CD14-positive monocyte (primary cell): ENCODE measurements at regions not wholly inside any gene's neighbourhood (a gene's known extent, or its start where the extent isn't known, plus 50 kb on each side); places are given as distances from the start of the nearest gene placed in this dataset.

Experiments used
- DNase-seq, 3 donors: peaks; one replicate each; pipeline ENCODE4 v3.0.0-alpha.2; 2011 to 2022
- H2AFZ ChIP-seq: 2 replicates; pipeline ENCODE4 v1.6.0; 2012; ENCODE audit warnings: mild to moderate bottlenecking, low read depth, low read length, inconsistent platforms; ENCODE audit not compliant: insufficient read depth, poor library complexity, severe bottlenecking
- H3K27ac ChIP-seq, 2 donors: 1 replicate in 1 of 2; 2 replicates in 1 of 2; pipeline ENCODE4 v1.5.1; 2012 to 2013; ENCODE audit warnings: low read length in 2 of 2, control low read depth in 1 of 2, inconsistent platforms in 1 of 2, low read depth in 1 of 2, mild to moderate bottlenecking in 1 of 2
- H3K27me3 ChIP-seq, 2 donors: one replicate each; pipeline versions ENCODE4 v1.6.0 to v1.6.1; 2011 to 2013; ENCODE audit warnings: low read length in 2 of 2; ENCODE audit not compliant: control insufficient read depth in 2 of 2, insufficient read depth in 2 of 2
- H3K36me3 ChIP-seq, 2 donors: replicated peaks in 1 of 2; 1 replicate in 1 of 2; 2 replicates in 1 of 2; pipeline versions ENCODE4 v1.5.1 to v1.6.1; 2012 to 2013; ENCODE audit warnings: low read length in 2 of 2, control low read depth in 1 of 2, inconsistent platforms in 1 of 2, mild to moderate bottlenecking in 1 of 2; ENCODE audit not compliant: insufficient read depth in 2 of 2, control insufficient read depth in 1 of 2
- H3K4me1 ChIP-seq, 2 donors: 1 replicate in 1 of 2; 2 replicates in 1 of 2; pipeline versions ENCODE4 v1.5.1 to v1.6.1; 2012 to 2013; ENCODE audit warnings: low read length in 2 of 2, control low read depth in 1 of 2, inconsistent platforms in 1 of 2, mild to moderate bottlenecking in 1 of 2, moderate library complexity in 1 of 2; ENCODE audit not compliant: insufficient read depth in 2 of 2, control insufficient read depth in 1 of 2
- H3K4me2 ChIP-seq: replicated peaks from 2 replicates; pipeline ENCODE3; 2012; ENCODE audit warnings: low read length, moderate library complexity, mild to moderate bottlenecking; ENCODE audit not compliant: poor library complexity, severe bottlenecking; ENCODE audit errors: extremely low read depth
- H3K4me3 ChIP-seq, 3 experiments: fragments of 200-600 bp in 1 of 3; sonication (generic) in 1 of 3; replicated peaks in 1 of 3; 1 replicate in 2 of 3; 2 replicates in 1 of 3; pipeline ENCODE4 v1.5.1; 2011 to 2013; ENCODE audit warnings: low read length in 3 of 3, mild to moderate bottlenecking in 3 of 3, control low read depth in 2 of 3, low read depth in 2 of 3, inconsistent platforms in 1 of 3, moderate library complexity in 1 of 3
- H3K79me2 ChIP-seq: 2 replicates; pipeline ENCODE4 v1.6.0; 2012; ENCODE audit warnings: mild to moderate bottlenecking, control low read depth, inconsistent platforms, low read length, moderate library complexity; ENCODE audit not compliant: insufficient read depth
- H3K9ac ChIP-seq: 2 replicates; pipeline ENCODE4 v1.6.0; 2017; ENCODE audit warnings: low read length, mild to moderate bottlenecking; ENCODE audit not compliant: insufficient read depth, poor library complexity, severe bottlenecking
- H3K9me3 ChIP-seq, 2 donors: replicated peaks in 1 of 2; 1 replicate in 1 of 2; 2 replicates in 1 of 2; pipeline versions ENCODE4 v1.5.1 to v1.6.1; 2012 to 2013; ENCODE audit warnings: low read length in 2 of 2, control low read depth in 1 of 2; ENCODE audit not compliant: control insufficient read depth in 1 of 2, insufficient read depth in 1 of 2
- H4K20me1 ChIP-seq: 2 replicates; pipeline ENCODE4 v1.6.0; 2012; ENCODE audit warnings: mild to moderate bottlenecking, low read length, control low read depth, moderate library complexity; ENCODE audit not compliant: insufficient read depth
- H3K27ac Mint-ChIP-seq, 7 donors: one replicate each; pipeline ENCODE4 v1.8.0; 2020; ENCODE audit warnings: mild to moderate bottlenecking in 7 of 7, mixed read lengths in 7 of 7, moderate library complexity in 6 of 7, inconsistent platforms in 2 of 7
- H3K27me3 Mint-ChIP-seq, 3 donors: one replicate each; pipeline ENCODE4 v1.8.0; 2021 to 2022; ENCODE audit warnings: low read depth in 3 of 3, mild to moderate bottlenecking in 3 of 3, mixed read lengths in 3 of 3, moderate library complexity in 3 of 3, inconsistent platforms in 1 of 3
- H3K36me3 Mint-ChIP-seq, 2 donors: one replicate each; pipeline ENCODE4 v1.8.0; 2020; ENCODE audit warnings: mixed read lengths in 2 of 2, inconsistent platforms in 1 of 2, mild to moderate bottlenecking in 1 of 2
- H3K4me1 Mint-ChIP-seq: one replicate; pipeline ENCODE4 v1.8.0; 2020; ENCODE audit warnings: mild to moderate bottlenecking, mixed read lengths
- H3K4me3 Mint-ChIP-seq, 2 donors: one replicate each; pipeline ENCODE4 v1.8.0; 2020; ENCODE audit warnings: mild to moderate bottlenecking in 2 of 2, mixed read lengths in 2 of 2, moderate library complexity in 1 of 2
- H3K9me3 Mint-ChIP-seq, 7 donors: one replicate each; pipeline ENCODE4 v1.8.0; 2020 to 2022; ENCODE audit warnings: mixed read lengths in 7 of 7, mild to moderate bottlenecking in 6 of 7, moderate library complexity in 6 of 7, inconsistent platforms in 2 of 7
- CTCF ChIP-seq: fragments of 200-600 bp; IDR thresholded peaks from one replicate; pipeline ENCODE4 v1.8.0; 2022; ENCODE audit warnings: antibody characterized with exemption, mild to moderate bottlenecking
- WGBS: methylation state at CpG from one replicate; pipeline ENCODE4 v1.1.5; 2013; ENCODE audit warnings: missing lambda C conversion rate; ENCODE audit not compliant: insufficient coverage; 5-methylcytosine and 5-hydroxymethylcytosine counted together
- intact Hi-C, 2 donors: fragments of 100-400 bp; cut with micrococcal nuclease; formaldehyde crosslinking; loops; one replicate each; pipeline versions ENCODE4 v1.15.0 to v1.15.1; 2023

- no peak for TF ChIP-seq CTCF
- Histone ChIP-seq H3K4me1 (no peaks in the 10 kb centered on the region), H3K9me3 (peaks cover 4 to 11% of the 10 kb centered on the region in 2 donors), H3K4me3 (no peak overlapping the region), H2AFZ (no peak overlapping the region), H3K36me3 (no peaks in the 10 kb centered on the region), H3K4me2 (no peak overlapping the region), H3K27ac (no peak overlapping the region), H4K20me1 (no peaks in the 10 kb centered on the region), H3K79me2 (no peaks in the 10 kb centered on the region), H3K9ac (no peak overlapping the region), H3K27me3 (no peaks in the 10 kb centered on the region)
- Mint-ChIP-seq H3K4me3 (no peak overlapping the region), H3K27ac (no peak overlapping the region), H3K4me1 (peaks cover 2% of the 10 kb centered on the region), H3K9me3 (peaks cover 2 to 16% (median 9%) of the 10 kb centered on the region in 7 donors), H3K27me3 (peaks cover 0 to 3% (median 1%) of the 10 kb centered on the region in 3 donors), H3K36me3 (no peaks in the 10 kb centered on the region)
- intact Hi-C loops: no loop called here
- DNase-seq: no peak
- 100% methylated on average over 1 of the region's 1 CpG for WGBS
These were observed 156.2 kb upstream of the ZNF618 start for GRCh38 chr9:113719919-113720318.

GRCh38 chr9:113720495-113720894, 155.6 kb upstream of the ZNF618 start:
- Histone ChIP-seq H3K4me2 (no peak overlapping the region), H3K27me3 (no peaks in the 10 kb centered on the region), H3K4me3 (no peak overlapping the region), H3K27ac (no peak overlapping the region), H4K20me1 (no peaks in the 10 kb centered on the region), H3K9me3 (peaks cover 4 to 11% of the 10 kb centered on the region in 2 donors), H3K36me3 (no peaks in the 10 kb centered on the region), H3K9ac (no peak overlapping the region), H2AFZ (no peak overlapping the region), H3K79me2 (no peaks in the 10 kb centered on the region), H3K4me1 (no peaks in the 10 kb centered on the region)
- TF ChIP-seq CTCF: no peak
- no peaks in the 10 kb centered on the region for H3K36me3 Mint-ChIP-seq
- peaks cover 2% of the 10 kb centered on the region for H3K4me1 Mint-ChIP-seq
- peaks cover 0 to 3% (median 1%) of the 10 kb centered on the region in 3 donors for H3K27me3 Mint-ChIP-seq
- no peak overlapping the region for H3K27ac Mint-ChIP-seq
- H3K9me3 Mint-ChIP-seq: peaks cover 2 to 14% (median 9%) of the 10 kb centered on the region in 7 donors
- DNase-seq: no peak
- H3K4me3 Mint-ChIP-seq: no peak overlapping the region
- intact Hi-C loops: no loop called here
- no CpG with 5 or more reads among the region's 4 CpGs for WGBS
